ENCODE measurements at regions not wholly inside any gene's neighbourhood (a gene's known extent, or its start where the extent isn't known, plus 50 kb on each side); places are given as distances from the start of the nearest gene placed in this dataset.

- TF ChIP-seq REPIN1 (tag by site-specific recombination; IDR thresholded peaks at IDR 0.05; ENCODE audit: low read depth) (no peak), ZNF280D (tag by site-specific recombination; IDR thresholded peaks at IDR 0.05) (no peak), ZNF274 (IDR thresholded peaks at IDR 0.05; ENCODE audit: low read length) (no peak), ZNF274 (tag by site-specific recombination; IDR thresholded peaks at IDR 0.05; ENCODE audit: borderline replicate concordance) (no peak), ZNF658 (tag by site-specific recombination; IDR thresholded peaks at IDR 0.05) (no peak), ZNF138 (tag by site-specific recombination; IDR thresholded peaks at IDR 0.05; ENCODE audit: borderline replicate concordance) (no peak), CTCF (tag by site-specific recombination; IDR thresholded peaks at IDR 0.05) (no peak), REST (tag by site-specific recombination; IDR thresholded peaks at IDR 0.05) (no peak), PRDM10 (tag by site-specific recombination; IDR thresholded peaks at IDR 0.05) (no peak), ZBTB7A (tag by site-specific recombination; IDR thresholded peaks at IDR 0.05; ENCODE audit: low read depth) (no peak)
Measured at GRCh38 chrX:39443240-39443639, 642.0 kb downstream of the MID1IP1 start.

All from HEK293 (cell line).